GM18498 (cell line): ENCODE measurements at regions not wholly inside any gene's neighbourhood (a gene's known extent, or its start where the extent isn't known, plus 50 kb on each side); places are given as distances from the start of the nearest gene placed in this dataset.
A peak's percentile ranks its signal among the peaks of the same experiment; 100 is the strongest.

Experiments used
- ATAC-seq: cut with Tn5 transposase; IDR thresholded peaks from one replicate; pipeline ENCODE4 v1.9.1; 2021; ENCODE audit warnings: mild to moderate bottlenecking, moderate library complexity; ENCODE audit not compliant: unreplicated experiment

GRCh38 chr13:110097013-110097412 is 209.9 kb downstream of the COL4A1 start:
- ATAC-seq = no peak

- ATAC-seq = no peak
These were observed 214.1 kb downstream of the COL4A1 start for GRCh38 chr13:110092831-110093247.

DNA sequence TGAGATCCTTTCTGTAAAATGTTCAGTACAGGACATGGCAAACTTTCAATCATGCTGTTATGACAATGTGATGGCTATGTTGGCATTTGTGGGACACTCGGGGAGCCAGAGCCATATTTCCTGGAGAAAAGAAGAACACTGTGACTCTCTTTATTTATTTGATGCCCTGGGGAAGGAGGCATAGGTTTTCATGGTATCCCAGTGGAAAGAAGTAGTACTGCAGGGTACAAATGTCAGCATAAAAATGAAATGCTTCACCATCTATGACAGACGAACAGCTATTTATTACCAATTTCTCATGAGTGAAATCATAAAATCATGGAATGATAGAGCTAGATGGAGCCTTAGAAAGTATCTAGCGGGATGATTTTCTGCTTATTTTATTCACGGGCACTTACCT is 217.1 kb downstream of the COL4A1 start:
- ATAC-seq = no peak

- no peak for ATAC-seq
These were observed 217.9 kb downstream of the COL4A1 start for GRCh38 chr13:110089100-110089499.

- ATAC-seq = no peak
These were observed 233.0 kb downstream of the COL4A1 start for GRCh38 chr13:110073982-110074381.

- no peak for ATAC-seq
These were observed 236.3 kb downstream of the COL4A1 start for GRCh38 chr13:110070511-110071120.

- no peak for ATAC-seq
These were observed 236.9 kb downstream of the COL4A1 start for GRCh38 chr13:110070046-110070445.

DNA sequence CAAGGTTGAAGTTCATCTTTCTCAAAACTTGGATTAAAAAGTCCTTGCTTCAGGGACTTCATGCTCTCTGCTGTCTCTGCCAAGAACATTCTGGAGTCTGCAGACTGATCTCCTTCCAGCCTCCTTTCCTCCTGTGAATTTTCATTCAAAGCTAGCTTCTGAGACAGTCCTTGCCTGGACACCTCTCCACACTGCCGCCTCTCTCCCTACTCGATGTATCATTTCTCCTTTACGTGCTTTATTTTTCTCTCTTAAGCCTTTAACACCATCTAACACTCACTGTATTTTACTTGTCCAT is 238.8 kb downstream of the COL4A1 start:
- ATAC-seq = no peak

DNA sequence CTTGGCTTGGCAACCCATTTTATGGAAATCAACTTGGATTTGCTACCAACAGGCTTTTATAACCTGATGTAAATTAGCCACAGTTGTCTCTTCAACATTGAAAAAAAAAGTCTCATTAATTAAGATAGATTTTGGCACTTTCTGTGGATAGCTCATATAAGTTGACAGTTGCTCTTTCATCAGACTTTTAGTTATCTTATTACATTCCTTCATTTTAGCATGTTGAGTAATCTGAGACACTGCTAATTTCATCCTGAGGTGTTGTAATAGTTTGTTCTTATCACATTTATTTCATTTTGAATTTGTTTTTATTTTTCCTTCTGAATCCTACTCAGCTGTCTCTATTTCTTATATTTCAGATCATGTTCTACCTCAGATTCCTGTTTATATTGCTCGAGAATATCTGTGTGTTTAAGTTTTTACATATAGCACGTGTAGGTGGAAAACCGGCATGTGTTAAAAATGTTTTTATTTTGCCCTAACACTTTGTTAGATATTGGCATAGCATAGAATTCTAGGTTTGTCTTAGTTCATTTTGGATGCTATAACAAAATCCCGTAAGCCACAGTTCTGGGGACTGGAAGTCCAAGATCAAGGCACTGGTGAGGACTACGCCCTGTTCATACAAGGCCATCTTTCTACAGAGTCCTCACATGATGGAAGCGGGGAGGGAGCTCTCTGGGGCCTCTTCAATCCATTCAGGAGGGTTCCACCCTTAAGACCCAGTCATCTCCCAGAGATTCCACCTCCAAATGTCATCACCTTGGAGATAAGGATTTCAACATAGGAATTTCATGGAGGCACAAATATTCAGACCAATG is 239.4 kb downstream of the COL4A1 start:
- no peak for ATAC-seq

DNA sequence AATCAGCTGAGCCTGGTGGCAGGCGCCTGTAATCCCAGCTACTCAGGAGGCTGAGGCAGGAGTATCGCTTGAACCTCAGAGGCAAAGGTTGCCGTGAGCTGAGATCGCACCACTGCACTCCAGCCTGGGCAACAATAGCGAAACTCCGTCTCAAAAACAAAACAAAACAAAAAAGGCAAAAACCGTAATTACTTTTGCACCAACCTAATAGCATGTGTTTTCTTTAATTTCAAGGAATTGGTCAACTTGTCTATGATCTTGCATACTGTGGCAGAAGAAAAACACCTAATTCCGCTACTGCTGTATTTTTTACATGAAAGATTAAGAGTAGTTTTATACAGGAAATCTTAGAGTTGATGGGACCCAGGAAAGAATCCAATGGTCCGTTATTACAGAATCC is 241.2 kb downstream of the COL4A1 start:
- no peak for ATAC-seq

DNA sequence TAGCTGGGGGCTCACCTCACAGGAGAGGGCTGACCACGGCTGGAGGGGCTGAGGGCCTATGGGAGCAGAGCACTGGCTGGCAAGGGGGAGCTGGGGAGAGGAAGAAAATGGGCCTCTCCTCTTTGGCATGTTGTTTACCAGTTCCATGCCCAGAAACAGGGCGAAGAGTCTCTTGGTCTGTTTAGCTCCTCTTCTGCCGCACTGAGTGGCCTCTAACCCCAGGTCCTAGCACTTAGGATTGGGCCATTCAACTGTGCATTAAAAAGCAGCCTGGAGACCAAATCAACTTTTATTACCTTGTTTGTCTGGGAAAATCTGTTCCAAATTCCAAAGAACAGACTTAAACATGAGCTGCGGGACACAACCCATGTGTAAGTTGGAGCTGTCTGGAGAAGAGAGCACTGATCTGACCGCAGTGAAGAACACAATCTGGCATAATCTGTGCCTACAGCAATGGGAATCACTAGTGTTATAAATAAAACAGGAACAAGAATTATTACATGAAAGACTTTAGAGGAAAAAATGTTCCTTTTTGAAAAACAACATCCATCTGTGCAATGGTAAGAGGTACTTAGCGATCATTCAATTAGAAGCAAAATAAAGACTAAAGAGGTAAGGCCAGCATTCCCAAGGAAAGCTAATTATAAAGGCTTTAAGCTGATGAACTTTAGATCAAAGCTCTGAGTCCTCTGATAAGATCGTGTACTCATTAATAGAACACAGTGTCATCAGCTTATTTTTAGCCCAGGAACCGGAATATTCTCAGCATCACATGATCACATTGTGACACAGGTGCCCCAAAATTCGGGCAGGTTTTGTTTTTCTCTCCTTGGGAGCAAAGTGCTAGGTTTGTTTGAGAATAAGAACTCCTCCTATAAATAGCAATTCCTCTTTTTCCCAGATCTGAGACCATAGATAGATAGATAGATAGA is 243.2 kb downstream of the COL4A1 start:
- ATAC-seq = no peak

- ATAC-seq = no peak
These were observed 244.0 kb downstream of the COL4A1 start for GRCh38 chr13:110062777-110063442.

- ATAC-seq = no peak
These were observed 244.7 kb downstream of the COL4A1 start for GRCh38 chr13:110062077-110062776.

- no peak for ATAC-seq
These were observed 245.7 kb downstream of the COL4A1 start for GRCh38 chr13:110061270-110061669.

GRCh38 chr13:110057052-110057451 is 249.9 kb downstream of the COL4A1 start:
- no peak for ATAC-seq

- ATAC-seq = no peak
These were observed 250.3 kb downstream of the COL4A1 start for GRCh38 chr13:110056640-110057039.

- ATAC-seq = peak; percentile 80
These were observed 251.9 kb downstream of the COL4A1 start for GRCh38 chr13:110055089-110055488.

- ATAC-seq = no peak
These were observed 252.9 kb downstream of the COL4A1 start for GRCh38 chr13:110054041-110054440.

DNA sequence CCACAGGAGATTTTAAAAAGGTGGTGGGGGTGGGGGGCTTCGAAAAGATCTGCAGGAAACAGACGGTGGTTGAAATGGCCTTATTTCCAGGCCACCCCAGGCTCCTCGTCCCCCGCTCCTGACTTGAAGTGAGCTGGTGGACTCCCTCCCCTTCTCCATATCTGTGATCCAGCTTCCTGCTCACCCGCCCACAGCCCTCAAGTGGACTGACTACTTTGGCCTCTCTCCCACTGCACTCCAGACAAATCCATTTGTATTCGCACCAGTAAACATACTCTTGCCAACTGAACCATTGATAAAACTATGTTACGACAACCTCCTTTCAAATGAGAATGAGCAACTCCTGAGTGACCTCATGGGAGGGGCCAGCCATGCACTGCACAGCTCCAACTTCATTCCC is 259.5 kb downstream of the COL4A1 start:
- no peak for ATAC-seq

DNA sequence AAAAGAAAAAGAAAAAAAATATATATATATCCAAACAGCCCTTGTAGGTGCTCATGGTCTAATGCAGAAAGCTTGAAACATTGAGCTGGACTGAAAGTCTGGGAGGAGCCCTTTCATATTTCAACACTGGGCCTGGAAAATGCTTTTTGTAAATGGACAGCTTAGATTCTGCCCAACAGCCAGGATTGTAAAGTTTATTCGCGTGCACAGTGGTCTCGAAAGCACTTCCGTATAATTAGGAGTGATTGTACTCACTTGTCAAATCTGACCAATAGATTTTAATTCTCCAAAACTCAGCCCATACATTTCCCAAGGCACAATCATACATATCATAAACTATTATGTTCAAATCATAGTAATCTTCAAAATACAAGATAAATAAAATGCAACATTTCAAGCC is 260.1 kb downstream of the COL4A1 start:
- ATAC-seq = no peak
